Testis (tissue), 2 donors: ENCODE measurements at regions not wholly inside any gene's neighbourhood (a gene's known extent, or its start where the extent isn't known, plus 50 kb on each side); places are given as distances from the start of the nearest gene placed in this dataset.

ENCODE experiments used
- DNase-seq: peaks from one replicate; pipeline ENCODE4 v3.0.0-alpha.2; 2019
- H3K27ac ChIP-seq, 2 donors: fragments of 200-600 bp; sonication (generic); one replicate each; pipeline ENCODE4 v1.5.1; 2019
- H3K27me3 ChIP-seq: fragments of 200-600 bp; sonication (generic); one replicate; pipeline ENCODE4 v1.5.1; 2019
- H3K36me3 ChIP-seq: fragments of 200-600 bp; sonication (generic); one replicate; pipeline ENCODE4 v1.5.1; 2017; ENCODE audit warnings: low read depth; ENCODE audit errors: missing control alignments
- H3K4me1 ChIP-seq: fragments of 200-600 bp; sonication (generic); one replicate; pipeline ENCODE4 v1.5.1; 2019
- H3K4me3 ChIP-seq, 2 donors: fragments of 200-600 bp; sonication (generic); one replicate each; pipeline ENCODE4 v1.5.1; 2017 to 2019
- H3K9me3 ChIP-seq: fragments of 200-600 bp; sonication (generic); one replicate; pipeline ENCODE4 v1.5.1; 2017
- CTCF ChIP-seq, 3 experiments: fragments of 450-650 bp in 2 of 3; fragments of 200-600 bp in 1 of 3; sonication (generic) in 1 of 3; IDR thresholded peaks; one replicate each; pipeline ENCODE4 v1.5.1; 2016 to 2019; ENCODE audit warnings: antibody characterized with exemption in 3 of 3, mild to moderate bottlenecking in 2 of 3, moderate library complexity in 1 of 3
- POLR2A ChIP-seq: fragments of 450-650 bp; IDR thresholded peaks from one replicate; pipeline ENCODE4 v1.6.1; 2017; ENCODE audit warnings: antibody characterized with exemption, mild to moderate bottlenecking, moderate library complexity
- WGBS, 2 donors: methylation state at CpG; one replicate each; pipeline ENCODE4 v1.1.5; 2018; 5-methylcytosine and 5-hydroxymethylcytosine counted together
- intact Hi-C: fragments of 100-400 bp; cut with DNase I; formaldehyde crosslinking; loops from one replicate; pipeline ENCODE4 v1.15.1; 2023; ENCODE audit warnings: low total_unique reads

- H3K27ac ChIP-seq: no peak overlapping the region
- H3K27me3 ChIP-seq: no peaks in the 10 kb centered on the region
- no peak overlapping the region for H3K4me3 ChIP-seq
- intact Hi-C loops: no loop called here
- no peak for DNase-seq
- WGBS, 2 donors: 51 to 54% methylated on average over 5 of the region's 5 CpGs
- no peaks in the 10 kb centered on the region for H3K36me3 ChIP-seq
- TF ChIP-seq CTCF (IDR thresholded peaks at IDR 0.05) (no peak), POLR2A (no peak)
- no peaks in the 10 kb centered on the region for H3K4me1 ChIP-seq
- no peaks in the 10 kb centered on the region for H3K9me3 ChIP-seq
These were observed 192.4 kb downstream of the PTN start for GRCh38 chr7:137151041-137151689.

- Histone ChIP-seq H3K27ac (no peak overlapping the region), H3K9me3 (no peaks in the 10 kb centered on the region), H3K27me3 (no peaks in the 10 kb centered on the region), H3K4me1 (no peaks in the 10 kb centered on the region), H3K36me3 (no peaks in the 10 kb centered on the region), H3K4me3 (no peak overlapping the region)
- DNase-seq: no peak
- 69 to 91% methylated on average over 3 of the region's 3 CpGs for WGBS, 2 donors
- TF ChIP-seq CTCF (IDR thresholded peaks at IDR 0.05): no peak
- no peak for TF ChIP-seq POLR2A
- intact Hi-C loops: no loop called here
These were observed 196.2 kb downstream of the PTN start for GRCh38 chr7:137147338-137147720.

- intact Hi-C loops: no loop called here
- DNase-seq: no peak
- Histone ChIP-seq H3K27me3 (no peaks in the 10 kb centered on the region), H3K36me3 (no peaks in the 10 kb centered on the region), H3K4me3 (no peak overlapping the region), H3K27ac (no peak overlapping the region), H3K9me3 (no peaks in the 10 kb centered on the region), H3K4me1 (no peaks in the 10 kb centered on the region)
- WGBS, 2 donors: 74 to 79% methylated on average over 8 of the region's 8 CpGs
- TF ChIP-seq CTCF (IDR thresholded peaks at IDR 0.05): no peak
- no peak for TF ChIP-seq POLR2A
These were observed 196.8 kb downstream of the PTN start for GRCh38 chr7:137146552-137147337.

- Histone ChIP-seq H3K36me3 (no peaks in the 10 kb centered on the region), H3K9me3 (no peaks in the 10 kb centered on the region), H3K4me3 (no peak overlapping the region), H3K27me3 (no peaks in the 10 kb centered on the region), H3K27ac (no peak overlapping the region), H3K4me1 (no peaks in the 10 kb centered on the region)
- DNase-seq: no peak
- 61 to 66% methylated on average over 1 of the region's 1 CpG for WGBS, 2 donors
- intact Hi-C loops: no loop called here
- TF ChIP-seq POLR2A: no peak
These were observed 197.5 kb downstream of the PTN start for GRCh38 chr7:137146012-137146455.

- intact Hi-C loops: no loop called here
- Histone ChIP-seq H3K4me1 (no peaks in the 10 kb centered on the region), H3K27me3 (no peaks in the 10 kb centered on the region), H3K9me3 (no peaks in the 10 kb centered on the region), H3K27ac (no peak overlapping the region), H3K4me3 (no peak overlapping the region), H3K36me3 (no peaks in the 10 kb centered on the region)
- TF ChIP-seq CTCF (IDR thresholded peaks at IDR 0.05) (no peak), POLR2A (no peak)
- no peak for DNase-seq
These were observed 201.2 kb downstream of the PTN start for GRCh38 chr7:137142376-137142775.
